ENCODE measurements at regions not wholly inside any gene's neighbourhood (a gene's known extent, or its start where the extent isn't known, plus 50 kb on each side); places are given as distances from the start of the nearest gene placed in this dataset.

DNA sequence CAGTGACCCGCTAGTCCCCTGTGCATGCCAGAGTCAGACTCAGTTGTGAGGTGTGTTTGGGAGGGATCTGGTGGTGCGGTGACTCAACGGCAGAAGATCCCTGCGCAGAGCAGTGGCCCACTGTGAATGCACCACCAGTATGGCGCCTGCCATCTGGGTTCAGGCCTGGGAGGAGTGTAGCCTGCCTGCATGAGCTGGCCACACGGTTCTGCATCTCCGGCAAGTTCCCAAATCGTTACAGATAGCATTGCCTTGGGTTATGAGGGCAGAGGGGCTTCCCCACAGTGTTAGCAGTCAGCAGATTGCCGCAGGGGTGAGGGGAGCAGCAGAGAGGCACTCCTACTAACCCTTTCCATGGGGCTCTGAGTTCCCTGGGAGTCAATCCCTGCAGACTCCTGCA is 629.6 kb downstream of the TLL1 start:
- Histone ChIP-seq H3K79me1 (ENCODE audit: insufficient read depth, low read depth, low read length, poor library complexity, severe bottlenecking) (no peaks in the 10 kb centered on the region), H3K9ac (ENCODE audit: extremely low read depth, insufficient read length, low read length) (no peak overlapping the region), H4K5ac (ENCODE audit: insufficient read length, low read depth, low read length) (no peak overlapping the region), H3K23me2 (ENCODE audit: insufficient read length, low read depth, low read length, poor library complexity, severe bottlenecking) (no peaks in the 10 kb centered on the region), H2BK12ac (ENCODE audit: insufficient read length, low read depth, low read length) (no peak overlapping the region), H3K56ac (ENCODE audit: insufficient read length, low read depth, low read length) (no peak overlapping the region), H2BK15ac (ENCODE audit: low read depth, low read length) (no peak overlapping the region), H4K20me1 (ENCODE audit: control insufficient read depth, insufficient read depth, insufficient read length) (no peaks in the 10 kb centered on the region), H4K8ac (replicated peaks; ENCODE audit: insufficient read length, low read depth, low read length) (no peak overlapping the region), H3T11ph (ENCODE audit: low read length) (no peak overlapping the region), H3K14ac (ENCODE audit: insufficient read depth, low read length) (no peak overlapping the region), H3K27ac (ENCODE audit: insufficient read length, low read depth, low read length) (no peak overlapping the region), H3K4me2 (ENCODE audit: insufficient read depth, insufficient read length, low read length) (no peak overlapping the region), H2AK5ac (ENCODE audit: insufficient read length, low read length) (no peak overlapping the region), H2BK20ac (ENCODE audit: low read depth, low read length, poor library complexity, severe bottlenecking) (no peak overlapping the region), H2BK5ac (ENCODE audit: insufficient read length, low read length) (no peak overlapping the region), H2BK120ac (ENCODE audit: low read depth, low read length, poor library complexity, severe bottlenecking) (no peak overlapping the region), H3K4ac (ENCODE audit: low read depth, low read length) (no peak overlapping the region), H3K27me3 (ENCODE audit: insufficient read depth, low read length) (no peaks in the 10 kb centered on the region), H3K18ac (ENCODE audit: insufficient read length, low read depth, low read length) (no peak overlapping the region), H2AFZ (ENCODE audit: low read length) (no peak overlapping the region), H3K79me2 (ENCODE audit: insufficient read depth, low read length) (no peaks in the 10 kb centered on the region), H4K91ac (ENCODE audit: insufficient read length, low read depth, low read length) (no peak overlapping the region), H3K23ac (ENCODE audit: insufficient read length, low read depth, low read length) (no peak overlapping the region), H3K9me3 (ENCODE audit: control insufficient read depth, low read depth, low read length) (no peaks in the 10 kb centered on the region), H3K4me1 (ENCODE audit: insufficient read depth, low read length) (peaks cover 2% of the 10 kb centered on the region; the same call in 1 of the 2 replicates)
- Mint-ChIP-seq H3K36me3 (ENCODE audit: insufficient read depth in 1 of 3, low read depth in 3 of 3) (no peaks in the 10 kb centered on the region; a peak in 1 of 7 replicates), H3K9me3 (no peaks in the 10 kb centered on the region; a peak in 1 of 5 replicates), H3K4me1 (peaks cover 0 to 4% of the 10 kb centered on the region in 2 experiments; a peak in 2 of 4 replicates), H3K27me3 (ENCODE audit: low read depth) (no peaks in the 10 kb centered on the region), H3K4me3 (no peak overlapping the region), H3K27ac (0 out of 7 replicates have a peak overlapping the region, but pooled peaks of 1 of the 3 experiments have one; percentile 44)
- no peak for DNase-seq
- no CpG with 5 or more reads among the region's 9 CpGs for whole genome bisulfite sequencing (ENCODE audit: extremely low coverage, insufficient read length, low lambda C conversion rate)
- TF ChIP-seq, protein P1, sequence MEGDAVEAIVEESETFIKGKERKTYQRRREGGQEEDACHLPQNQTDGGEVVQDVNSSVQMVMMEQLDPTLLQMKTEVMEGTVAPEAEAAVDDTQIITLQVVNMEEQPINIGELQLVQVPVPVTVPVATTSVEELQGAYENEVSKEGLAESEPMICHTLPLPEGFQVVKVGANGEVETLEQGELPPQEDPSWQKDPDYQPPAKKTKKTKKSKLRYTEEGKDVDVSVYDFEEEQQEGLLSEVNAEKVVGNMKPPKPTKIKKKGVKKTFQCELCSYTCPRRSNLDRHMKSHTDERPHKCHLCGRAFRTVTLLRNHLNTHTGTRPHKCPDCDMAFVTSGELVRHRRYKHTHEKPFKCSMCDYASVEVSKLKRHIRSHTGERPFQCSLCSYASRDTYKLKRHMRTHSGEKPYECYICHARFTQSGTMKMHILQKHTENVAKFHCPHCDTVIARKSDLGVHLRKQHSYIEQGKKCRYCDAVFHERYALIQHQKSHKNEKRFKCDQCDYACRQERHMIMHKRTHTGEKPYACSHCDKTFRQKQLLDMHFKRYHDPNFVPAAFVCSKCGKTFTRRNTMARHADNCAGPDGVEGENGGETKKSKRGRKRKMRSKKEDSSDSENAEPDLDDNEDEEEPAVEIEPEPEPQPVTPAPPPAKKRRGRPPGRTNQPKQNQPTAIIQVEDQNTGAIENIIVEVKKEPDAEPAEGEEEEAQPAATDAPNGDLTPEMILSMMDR (conservative IDR thresholded peaks at IDR 0.05), result no peak
